A673 (cell line): ENCODE measurements at regions not wholly inside any gene's neighbourhood (a gene's known extent, or its start where the extent isn't known, plus 50 kb on each side); places are given as distances from the start of the nearest gene placed in this dataset.

ENCODE experiments used
- EZH2 ChIP-seq: fragments of 200-600 bp; sonication (generic); IDR thresholded peaks from 2 replicates; pipeline ENCODE4 v1.6.1; 2017; ENCODE audit warnings: borderline replicate concordance, low read depth, mild to moderate bottlenecking, mixed read lengths, antibody characterized with exemption, low read length; ENCODE audit not compliant: poor library complexity, severe bottlenecking
- TF ChIP-seq, protein P1 (sequence below): fragments of 300-800, 200-600 bp; sonication (generic); conservative IDR thresholded peaks from 2 replicates; pipeline ENCODE4 v1.5.1; 2017; ENCODE audit warnings: low read depth, mild to moderate bottlenecking, antibody characterized with exemption, low read length, moderate library complexity, mixed read lengths

DNA sequence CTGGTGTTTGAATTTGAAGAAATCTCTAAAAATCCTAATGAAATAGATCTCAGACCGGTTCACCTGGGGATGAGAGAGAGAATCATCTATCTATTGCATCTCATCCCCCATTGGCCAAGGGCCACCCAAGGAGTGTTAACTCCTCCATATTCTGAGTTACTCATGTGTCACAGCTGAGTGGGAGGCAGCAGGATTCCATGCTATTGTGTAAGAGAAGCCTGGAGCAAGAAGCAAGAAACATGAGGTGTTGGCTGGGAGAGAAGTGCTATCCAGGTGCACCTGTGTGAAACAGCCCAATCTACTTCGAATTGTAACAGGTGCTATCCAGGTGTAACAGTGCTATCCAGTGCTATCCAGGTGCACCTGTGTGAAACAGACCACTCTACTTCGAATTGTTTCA, 150.3 kb upstream of the MAOA start:
- TF ChIP-seq, protein P1, sequence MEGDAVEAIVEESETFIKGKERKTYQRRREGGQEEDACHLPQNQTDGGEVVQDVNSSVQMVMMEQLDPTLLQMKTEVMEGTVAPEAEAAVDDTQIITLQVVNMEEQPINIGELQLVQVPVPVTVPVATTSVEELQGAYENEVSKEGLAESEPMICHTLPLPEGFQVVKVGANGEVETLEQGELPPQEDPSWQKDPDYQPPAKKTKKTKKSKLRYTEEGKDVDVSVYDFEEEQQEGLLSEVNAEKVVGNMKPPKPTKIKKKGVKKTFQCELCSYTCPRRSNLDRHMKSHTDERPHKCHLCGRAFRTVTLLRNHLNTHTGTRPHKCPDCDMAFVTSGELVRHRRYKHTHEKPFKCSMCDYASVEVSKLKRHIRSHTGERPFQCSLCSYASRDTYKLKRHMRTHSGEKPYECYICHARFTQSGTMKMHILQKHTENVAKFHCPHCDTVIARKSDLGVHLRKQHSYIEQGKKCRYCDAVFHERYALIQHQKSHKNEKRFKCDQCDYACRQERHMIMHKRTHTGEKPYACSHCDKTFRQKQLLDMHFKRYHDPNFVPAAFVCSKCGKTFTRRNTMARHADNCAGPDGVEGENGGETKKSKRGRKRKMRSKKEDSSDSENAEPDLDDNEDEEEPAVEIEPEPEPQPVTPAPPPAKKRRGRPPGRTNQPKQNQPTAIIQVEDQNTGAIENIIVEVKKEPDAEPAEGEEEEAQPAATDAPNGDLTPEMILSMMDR = no peak
- no peak for TF ChIP-seq EZH2
